ENCODE measurements at regions not wholly inside any gene's neighbourhood (a gene's known extent, or its start where the extent isn't known, plus 50 kb on each side); places are given as distances from the start of the nearest gene placed in this dataset.

GRCh38 chr3:88225326-88226008 is 75.7 kb downstream of the C3orf38 start:
- no peak for DNase-seq (ENCODE audit: low read depth)

GRCh38 chr3:88226910-88227309 is 77.2 kb downstream of the C3orf38 start:
- no peak for DNase-seq (ENCODE audit: low read depth)
- H3K4me3 ChIP-seq (ENCODE audit: low read length), result no peak overlapping the region
- no peak for TF ChIP-seq CTCF (conservative IDR thresholded peaks at IDR 0.05; ENCODE audit: low read length)

More at GRCh38 chr3:88225326-88226008, 75.7 kb downstream of the C3orf38 start:
- no peak overlapping the region for H3K4me3 ChIP-seq (ENCODE audit: low read length)
- TF ChIP-seq CTCF (conservative IDR thresholded peaks at IDR 0.05; ENCODE audit: low read length), result no peak

- no peak overlapping the region for H3K4me3 ChIP-seq (ENCODE audit: low read length)
- TF ChIP-seq CTCF (conservative IDR thresholded peaks at IDR 0.05; ENCODE audit: low read length), result no peak
- DNase-seq (ENCODE audit: low read depth), result no peak
These were observed 80.9 kb downstream of the C3orf38 start for GRCh38 chr3:88230638-88231037.

DNA sequence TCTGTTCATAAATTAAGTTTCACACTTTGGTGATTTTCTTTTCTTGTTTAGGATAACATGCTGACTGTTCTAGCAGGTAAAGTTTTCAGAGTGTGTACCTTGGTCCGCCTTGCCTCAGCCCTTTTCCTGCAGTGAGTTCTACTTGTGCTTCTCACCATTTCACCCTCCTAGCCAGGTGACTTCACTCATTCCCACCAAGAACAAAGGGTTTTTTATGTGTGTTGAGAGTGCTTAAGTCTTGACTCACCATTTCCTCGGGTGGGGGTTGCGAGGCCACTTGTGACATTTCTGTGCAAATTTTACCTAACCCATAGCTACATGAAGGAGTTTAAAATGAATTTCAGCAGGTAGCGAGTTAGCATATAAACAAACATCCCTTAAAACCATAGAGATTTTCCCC is 81.4 kb downstream of the C3orf38 start:
- no peak overlapping the region for H3K4me3 ChIP-seq (ENCODE audit: low read length)
- no peak for DNase-seq (ENCODE audit: low read depth)
- no peak for TF ChIP-seq CTCF (conservative IDR thresholded peaks at IDR 0.05; ENCODE audit: low read length)

DNA sequence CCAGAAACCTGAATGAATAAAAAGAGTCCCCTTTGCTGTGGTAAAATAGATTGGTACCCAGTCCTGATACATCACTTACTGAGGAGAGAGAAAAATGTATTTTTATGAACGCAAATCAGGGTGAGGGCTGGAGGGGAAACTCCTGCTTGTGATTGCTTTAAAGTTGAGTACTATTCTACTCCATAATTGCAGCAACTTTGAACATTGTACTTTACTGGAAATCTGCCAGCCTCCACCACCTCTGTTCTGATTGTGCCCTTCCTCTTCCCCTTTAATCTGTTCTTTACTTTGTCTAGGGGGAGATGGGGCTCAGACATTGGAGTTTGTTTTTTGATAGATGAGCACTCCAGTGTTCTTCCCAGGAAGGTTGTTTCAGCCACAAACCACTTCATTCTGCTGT is 81.9 kb downstream of the C3orf38 start:
- TF ChIP-seq CTCF (conservative IDR thresholded peaks at IDR 0.05; ENCODE audit: low read length), result no peak
- no peak for DNase-seq (ENCODE audit: low read depth)
- H3K4me3 ChIP-seq (ENCODE audit: low read length), result no peak overlapping the region

- no peak for DNase-seq (ENCODE audit: low read depth)
- no peak for TF ChIP-seq CTCF (conservative IDR thresholded peaks at IDR 0.05; ENCODE audit: low read length)
- no peak overlapping the region for H3K4me3 ChIP-seq (ENCODE audit: low read length)
These were observed 85.3 kb downstream of the C3orf38 start for GRCh38 chr3:88235102-88235501.

DNA sequence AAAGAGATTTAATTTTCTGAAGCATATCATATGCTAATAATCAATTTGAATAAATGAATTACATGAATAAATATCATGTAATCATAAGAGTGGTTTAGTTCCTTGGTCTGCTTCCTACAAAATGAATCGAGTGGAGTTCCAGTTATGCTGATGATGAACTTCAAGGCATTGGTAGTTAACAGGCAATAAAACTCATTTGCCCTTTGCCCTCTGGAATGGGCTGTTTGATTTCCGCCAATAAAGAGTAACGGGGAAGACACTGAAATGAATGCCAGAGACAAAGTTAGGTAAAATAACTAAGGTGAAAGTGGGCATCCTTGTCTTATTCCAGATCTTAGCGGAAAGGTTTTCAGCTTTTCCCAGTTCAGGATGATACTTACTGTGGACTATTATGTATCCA is 90.1 kb downstream of the C3orf38 start:
- no peak for TF ChIP-seq CTCF (conservative IDR thresholded peaks at IDR 0.05; ENCODE audit: low read length)
- no peak overlapping the region for H3K4me3 ChIP-seq (ENCODE audit: low read length)
- no peak for DNase-seq (ENCODE audit: low read depth)

Measured in AG10803 (cell line).